ENCODE measurements at regions not wholly inside any gene's neighbourhood (a gene's known extent, or its start where the extent isn't known, plus 50 kb on each side); places are given as distances from the start of the nearest gene placed in this dataset.

GRCh38 chr4:178812866-178813265 is 1370.6 kb upstream of the AGA start:
- no peak overlapping the region for H3K4me3 ChIP-seq (ENCODE audit: low read depth, low read length)
- no peak for DNase-seq (ENCODE audit: low read depth)
- no peak for TF ChIP-seq CTCF (IDR thresholded peaks at IDR 0.05; ENCODE audit: insufficient read depth, low read length)

GRCh38 chr4:178814908-178815307 is 1372.7 kb upstream of the AGA start:
- no peak for TF ChIP-seq CTCF (IDR thresholded peaks at IDR 0.05; ENCODE audit: insufficient read depth, low read length)

GRCh38 chr4:178823673-178824295 is 1381.5 kb upstream of the AGA start:
- no peak for DNase-seq (ENCODE audit: low read depth)
- TF ChIP-seq CTCF (IDR thresholded peaks at IDR 0.05; ENCODE audit: insufficient read depth, low read length), result no peak
- no peak overlapping the region for H3K4me3 ChIP-seq (ENCODE audit: low read depth, low read length)

More at GRCh38 chr4:178814908-178815307, 1372.7 kb upstream of the AGA start:
- H3K4me3 ChIP-seq (ENCODE audit: low read depth, low read length), result no peak overlapping the region
- DNase-seq (ENCODE audit: low read depth), result no peak

GRCh38 chr4:178836865-178837264 is 1394.6 kb upstream of the AGA start:
- DNase-seq (ENCODE audit: low read depth), result no peak
- TF ChIP-seq CTCF (IDR thresholded peaks at IDR 0.05; ENCODE audit: insufficient read depth, low read length), result no peak
- no peak overlapping the region for H3K4me3 ChIP-seq (ENCODE audit: low read depth, low read length)

- no peak for TF ChIP-seq CTCF (IDR thresholded peaks at IDR 0.05; ENCODE audit: insufficient read depth, low read length)
- no peak overlapping the region for H3K4me3 ChIP-seq (ENCODE audit: low read depth, low read length)
- DNase-seq (ENCODE audit: low read depth), result no peak
Observed at GRCh38 chr4:178838776-178839175, 1396.5 kb upstream of the AGA start.

GRCh38 chr4:178856139-178856800 is 1414.0 kb upstream of the AGA start:
- DNase-seq (ENCODE audit: low read depth), result no peak
- H3K4me3 ChIP-seq (ENCODE audit: low read depth, low read length), result no peak overlapping the region
- TF ChIP-seq CTCF (IDR thresholded peaks at IDR 0.05; ENCODE audit: insufficient read depth, low read length), result no peak
